HG03175 (cell line): ENCODE measurements at regions not wholly inside any gene's neighbourhood (a gene's known extent, or its start where the extent isn't known, plus 50 kb on each side); places are given as distances from the start of the nearest gene placed in this dataset.

Source experiments
- ATAC-seq: cut with Tn5 transposase; IDR thresholded peaks from one replicate; pipeline ENCODE4 v1.9.1; 2021; ENCODE audit warnings: mild to moderate bottlenecking, moderate library complexity; ENCODE audit not compliant: unreplicated experiment

DNA sequence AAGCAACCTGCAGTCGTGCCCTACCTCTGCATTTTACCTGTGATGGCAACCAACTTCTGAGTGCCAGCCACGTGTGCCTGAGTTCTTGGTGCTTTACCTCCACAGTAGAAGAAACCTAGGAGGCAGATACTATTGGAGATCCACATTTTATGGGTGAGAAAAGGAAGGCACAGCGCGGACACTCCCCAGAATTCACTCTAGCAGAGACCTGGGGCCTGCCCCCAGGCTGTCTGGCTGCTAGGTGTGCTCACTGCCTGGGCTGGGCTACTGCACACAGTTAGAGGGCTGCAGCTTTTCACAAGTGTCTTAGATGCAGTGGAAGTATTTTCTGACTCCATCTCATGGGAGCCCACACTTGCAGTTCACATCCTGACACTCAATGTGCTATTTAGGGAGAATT is 598.8 kb upstream of the ADAMTS16 start:
- no peak for ATAC-seq

DNA sequence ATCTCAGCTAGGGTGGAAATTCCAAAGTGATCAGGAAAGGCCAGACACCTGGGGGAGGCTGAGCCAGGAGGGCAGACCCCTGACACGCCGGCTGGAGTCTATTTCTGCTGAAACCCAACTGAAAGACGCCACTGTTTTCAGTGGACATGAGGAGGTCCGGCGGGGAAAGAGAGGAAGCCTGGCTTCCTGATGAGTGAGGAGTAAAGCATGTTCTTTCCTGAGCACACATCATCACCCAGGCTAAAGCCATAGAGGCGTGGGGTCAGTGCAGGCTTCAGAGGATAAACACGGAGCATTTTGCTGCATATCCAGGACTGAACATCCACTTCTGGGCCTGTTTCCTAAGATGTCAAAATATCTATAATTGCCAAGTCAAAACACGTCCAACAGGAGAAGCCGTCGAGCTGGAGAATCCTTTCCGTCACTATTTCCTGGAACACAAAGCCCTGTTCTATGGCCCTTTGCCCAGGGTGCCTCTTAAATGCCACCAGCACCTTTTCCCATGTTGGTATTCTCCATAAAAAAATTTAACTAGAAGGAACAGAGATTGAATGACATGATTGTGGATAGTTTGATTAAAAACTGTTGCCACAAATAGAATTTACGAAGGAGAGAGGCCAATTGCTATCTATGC is 597.9 kb upstream of the ADAMTS16 start:
- no peak for ATAC-seq

DNA sequence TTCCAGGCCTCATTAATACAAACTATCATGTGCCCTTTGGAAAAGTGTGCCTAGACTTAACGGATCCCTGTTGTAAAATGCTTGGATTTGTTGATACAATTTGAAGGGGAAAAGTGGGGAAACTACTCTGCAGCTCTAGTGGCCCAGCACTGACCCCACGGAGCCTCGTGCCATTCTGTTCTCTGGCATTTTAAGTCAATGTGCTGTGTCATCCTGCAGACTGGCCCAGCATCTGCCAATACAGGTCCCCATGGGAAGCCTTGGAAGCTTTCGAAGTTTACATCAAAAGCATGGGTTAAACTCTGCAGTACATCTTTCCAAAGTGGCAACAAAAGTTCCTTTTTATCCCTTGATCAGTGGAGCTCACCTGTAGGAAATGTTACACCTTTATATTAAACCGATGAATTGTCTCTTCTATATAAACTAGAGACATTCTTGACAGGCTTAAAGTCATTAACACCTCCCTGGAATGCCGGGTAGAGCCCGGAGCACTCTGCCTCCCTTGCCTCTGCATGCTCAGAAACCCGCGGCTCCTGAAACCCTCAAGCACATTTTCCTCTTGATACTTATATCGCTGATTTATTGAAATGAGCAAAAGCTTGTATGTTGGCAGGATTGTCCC is 596.0 kb upstream of the ADAMTS16 start:
- no peak for ATAC-seq

DNA sequence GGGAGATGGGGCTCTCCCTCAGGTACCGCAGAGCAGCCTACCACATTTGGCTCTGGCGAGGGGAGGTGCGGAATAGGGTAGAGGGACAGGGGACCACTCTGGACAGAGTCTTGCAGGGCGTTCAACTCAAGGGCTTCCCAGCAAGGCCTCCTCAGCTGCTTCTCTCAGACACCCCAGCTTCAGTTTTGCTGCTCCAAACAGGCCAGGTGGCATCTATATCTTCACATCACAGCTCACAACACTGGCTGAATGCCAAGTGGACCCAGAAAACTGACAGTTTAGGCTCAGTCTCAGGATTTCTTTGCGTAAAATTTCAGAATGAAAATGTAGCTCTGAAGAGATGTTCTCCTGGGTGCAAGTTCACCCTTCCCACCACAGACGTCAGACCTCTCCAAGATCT is 592.6 kb upstream of the ADAMTS16 start:
- ATAC-seq, result no peak

DNA sequence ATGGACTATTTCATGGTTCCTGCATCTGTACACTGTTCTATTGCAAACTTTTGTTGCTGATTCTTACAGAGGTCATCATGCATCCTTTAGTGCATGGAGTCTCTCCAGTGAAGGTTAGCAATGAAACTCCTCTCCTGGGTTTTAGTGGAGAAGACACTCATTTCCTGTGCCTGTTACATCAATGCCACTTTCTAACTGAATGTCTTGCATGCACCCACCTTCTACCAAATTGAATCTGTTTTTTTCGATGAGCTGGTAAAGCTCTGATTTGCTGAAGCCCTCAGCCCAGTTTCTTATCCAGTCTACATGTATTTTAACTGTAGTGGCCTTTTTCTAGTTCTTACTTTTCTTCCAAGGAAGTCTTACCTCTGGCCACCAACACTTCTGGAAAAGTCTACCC is 591.8 kb upstream of the ADAMTS16 start:
- no peak for ATAC-seq

DNA sequence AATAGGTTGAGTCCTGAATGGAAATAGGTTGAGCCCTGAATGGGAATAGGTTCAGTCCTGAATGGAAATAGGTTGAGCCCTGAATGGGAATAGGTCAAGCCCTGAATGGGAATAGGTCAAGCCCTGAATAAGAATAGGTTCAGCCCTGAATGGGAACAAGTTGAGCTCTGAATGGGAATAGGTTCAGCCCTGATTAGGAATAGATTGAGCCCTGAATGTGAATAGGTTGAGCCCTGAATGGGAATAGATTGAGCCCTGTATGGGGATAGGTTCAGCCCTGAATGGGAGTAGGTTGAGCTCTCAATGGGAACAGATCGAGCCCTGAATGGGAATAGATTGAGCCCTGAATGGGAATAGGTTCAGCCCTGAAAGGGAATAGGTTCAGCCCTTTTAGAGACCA is 590.8 kb upstream of the ADAMTS16 start:
- ATAC-seq, result no peak

DNA sequence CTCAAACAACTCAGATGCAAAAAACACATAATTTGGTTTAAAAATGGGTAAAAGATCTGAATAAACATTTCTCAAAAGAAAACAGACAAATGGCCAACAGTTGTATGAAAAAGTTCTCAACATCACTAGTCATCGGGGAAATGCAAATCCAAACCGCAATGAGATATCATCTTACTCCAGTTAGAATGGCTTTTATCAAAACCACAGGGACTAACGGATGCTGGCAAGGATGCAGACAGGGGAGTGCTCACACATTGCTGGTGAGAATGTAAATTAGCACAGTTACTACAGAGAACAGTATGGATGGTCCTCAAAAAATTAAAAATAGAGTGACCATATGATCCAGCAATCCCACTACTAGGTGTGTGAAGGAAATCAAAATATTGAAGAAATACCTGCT is 589.1 kb upstream of the ADAMTS16 start:
- ATAC-seq, result no peak

DNA sequence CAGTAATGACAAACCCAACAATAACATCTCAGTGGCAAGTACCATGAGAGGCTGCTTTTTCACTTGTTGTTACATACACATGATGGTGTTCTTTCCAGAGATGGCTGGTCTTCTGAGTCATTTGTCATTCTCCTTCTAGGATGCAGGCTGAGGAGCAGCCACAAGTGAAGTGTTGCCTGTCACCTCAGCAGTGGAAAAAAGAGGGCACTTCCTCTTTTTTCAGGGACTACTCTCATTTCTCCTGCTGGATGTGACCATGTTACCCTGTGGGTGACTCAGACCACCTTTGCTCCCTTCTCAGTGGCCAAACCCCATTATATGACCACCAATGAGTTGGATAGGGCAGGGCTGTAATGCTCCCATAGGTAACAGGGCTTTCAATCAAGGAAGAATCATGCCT is 587.0 kb upstream of the ADAMTS16 start:
- no peak for ATAC-seq

DNA sequence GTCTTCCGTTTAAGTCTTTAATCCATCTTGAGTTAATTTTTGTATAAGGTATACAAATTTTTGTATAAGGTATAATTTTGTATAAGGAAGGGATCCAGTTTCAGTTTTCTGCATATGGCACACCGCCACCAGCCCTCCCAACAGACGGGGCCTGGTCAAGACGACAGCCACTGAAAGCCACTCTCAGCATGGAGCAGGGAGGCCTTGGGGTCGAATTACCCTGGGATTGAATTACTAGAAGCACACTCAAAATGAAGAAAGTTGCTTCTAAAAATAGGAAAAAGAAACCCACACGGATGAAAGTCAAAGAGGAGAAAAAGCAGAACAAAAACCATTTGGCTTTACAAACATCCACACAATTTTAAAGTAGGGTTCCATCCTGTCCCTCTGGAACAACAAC is 586.2 kb upstream of the ADAMTS16 start:
- no peak for ATAC-seq

DNA sequence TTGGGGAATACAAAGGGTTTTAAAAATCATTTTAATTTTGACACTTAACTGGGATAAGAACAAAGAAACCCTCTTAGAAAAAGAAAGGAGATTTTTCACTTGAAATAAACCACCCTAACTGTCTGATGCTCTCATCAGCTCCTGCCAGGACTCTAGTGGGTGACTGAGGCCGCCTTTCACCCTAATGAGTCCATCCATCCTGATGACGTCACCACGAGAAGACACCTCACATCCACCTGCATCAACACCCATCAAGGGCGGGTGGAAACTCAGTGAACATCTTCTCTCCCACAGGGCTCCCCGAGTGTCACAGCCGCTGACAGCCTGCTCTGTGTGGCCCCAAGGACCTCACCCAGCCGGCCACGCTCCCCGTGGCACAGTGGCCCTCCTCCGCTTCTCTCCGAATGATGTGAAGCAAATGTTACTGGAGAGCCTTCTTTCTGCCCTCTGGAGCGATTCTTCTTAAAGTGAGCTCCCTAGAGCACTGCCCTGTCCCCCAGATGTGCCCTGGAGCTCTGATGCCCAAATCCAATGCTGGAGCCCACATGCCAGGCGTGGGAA is 584.3 kb upstream of the ADAMTS16 start:
- no peak for ATAC-seq

DNA sequence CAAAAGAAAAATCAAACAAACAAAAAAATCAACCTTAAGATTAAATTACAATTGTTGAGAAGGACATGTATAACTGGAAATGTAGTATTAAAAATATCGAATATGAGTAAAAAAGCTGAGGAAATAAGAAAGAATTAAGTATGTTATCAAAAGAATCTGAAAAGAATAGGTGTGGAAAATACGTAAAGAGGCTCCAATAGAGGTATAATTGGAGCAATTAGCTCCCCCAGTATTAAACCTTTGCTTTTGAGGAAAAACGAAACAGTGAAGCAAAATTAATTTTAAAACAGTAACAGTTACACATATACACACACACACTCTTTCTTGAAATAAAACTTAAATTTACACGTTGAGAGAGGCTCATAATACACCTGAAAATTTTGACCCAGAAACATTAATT is 578.7 kb upstream of the ADAMTS16 start:
- no peak for ATAC-seq

DNA sequence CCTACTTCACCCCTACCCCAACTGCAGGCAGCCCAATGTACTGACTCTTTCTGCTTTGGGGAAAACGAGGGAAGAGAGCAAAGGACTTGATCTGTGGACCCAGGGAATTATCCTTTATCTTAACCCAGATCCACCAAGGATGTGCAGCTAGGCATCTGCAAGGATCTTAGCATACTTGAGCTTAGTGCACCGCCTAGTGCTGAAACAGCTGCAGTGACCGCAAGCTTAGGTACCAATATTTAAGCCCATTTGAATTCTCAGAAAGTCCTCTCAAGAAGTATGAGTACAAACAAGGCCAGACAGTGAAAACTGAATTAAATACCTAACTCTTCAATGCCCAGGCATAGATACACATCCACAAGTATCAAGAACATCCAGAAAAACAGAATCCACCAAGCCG is 576.7 kb upstream of the ADAMTS16 start:
- no peak for ATAC-seq

DNA sequence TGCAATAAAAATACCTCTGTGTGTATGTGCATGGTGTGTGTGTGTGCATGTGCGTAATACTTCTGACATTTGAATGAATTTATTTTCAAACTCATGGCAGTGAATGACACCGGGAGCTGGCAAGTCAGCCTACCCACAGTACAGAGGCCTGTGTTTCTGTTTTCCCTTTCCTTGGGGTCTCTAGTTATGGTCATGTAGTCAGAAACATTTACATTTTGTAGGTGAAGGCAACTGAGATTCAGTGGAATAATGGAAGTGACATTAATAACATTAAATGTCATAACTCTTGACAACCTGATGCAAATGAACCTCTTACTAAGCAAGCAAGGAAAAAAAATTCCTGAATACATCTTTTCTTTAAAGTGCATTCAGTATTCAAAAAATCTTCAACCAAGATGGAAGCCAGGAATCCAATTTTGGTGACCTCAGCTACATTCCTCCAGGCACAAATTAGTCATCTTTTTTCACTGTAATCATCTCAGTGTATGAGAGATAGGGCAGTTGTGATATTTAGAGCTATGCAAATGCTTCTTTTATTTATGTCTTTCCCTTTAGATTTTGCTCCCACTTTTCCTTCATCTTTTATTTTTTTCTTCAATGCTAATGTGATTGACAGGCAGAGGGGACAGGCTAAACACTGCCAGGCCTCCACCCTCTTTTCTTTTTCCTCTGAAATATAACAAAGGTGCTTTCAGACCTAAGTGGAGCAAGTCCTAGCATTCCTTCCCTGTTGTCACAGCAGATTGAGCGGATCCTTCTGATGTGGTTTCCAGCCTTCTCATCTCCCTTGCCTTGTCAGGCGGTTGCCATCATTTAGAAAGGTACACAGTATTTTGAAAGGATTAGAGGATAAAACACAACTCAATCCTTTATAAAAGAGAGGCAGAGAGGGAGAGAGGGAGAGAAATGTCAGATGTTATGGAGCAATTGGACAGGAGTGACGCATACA is 569.8 kb upstream of the ADAMTS16 start:
- no peak for ATAC-seq

DNA sequence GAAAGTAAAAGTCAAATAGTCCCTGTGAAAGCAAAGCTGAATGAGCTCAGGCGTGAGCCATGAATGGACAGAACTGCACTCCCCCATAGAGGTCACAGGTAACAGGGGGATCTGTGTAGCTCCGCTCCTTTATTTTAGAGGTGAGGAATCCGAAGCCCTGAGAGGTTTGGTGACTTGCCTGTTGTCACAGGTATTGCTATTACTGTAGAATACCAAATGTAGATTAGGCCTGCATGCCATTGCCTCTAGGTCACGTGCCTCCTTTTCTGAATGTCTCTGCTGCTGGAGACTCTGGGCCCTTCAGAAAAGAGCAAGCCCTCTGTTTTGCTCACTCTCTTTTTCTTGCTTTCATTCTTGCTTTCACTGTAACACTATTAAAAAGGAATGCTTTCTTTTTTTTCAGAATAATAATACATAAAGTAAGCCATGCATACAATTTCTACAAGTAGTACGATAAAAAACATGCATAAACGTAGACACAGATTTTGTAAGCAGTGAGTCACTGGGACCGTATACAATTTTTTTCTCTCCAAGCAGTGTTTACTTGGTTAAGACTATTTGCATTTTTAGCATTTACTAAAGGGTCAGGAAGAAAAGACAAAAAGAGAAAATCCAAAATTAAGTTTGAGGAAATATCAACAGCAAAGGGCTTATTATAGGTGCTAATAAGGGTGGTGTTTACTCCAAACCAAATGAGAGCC is 568.7 kb upstream of the ADAMTS16 start:
- no peak for ATAC-seq

DNA sequence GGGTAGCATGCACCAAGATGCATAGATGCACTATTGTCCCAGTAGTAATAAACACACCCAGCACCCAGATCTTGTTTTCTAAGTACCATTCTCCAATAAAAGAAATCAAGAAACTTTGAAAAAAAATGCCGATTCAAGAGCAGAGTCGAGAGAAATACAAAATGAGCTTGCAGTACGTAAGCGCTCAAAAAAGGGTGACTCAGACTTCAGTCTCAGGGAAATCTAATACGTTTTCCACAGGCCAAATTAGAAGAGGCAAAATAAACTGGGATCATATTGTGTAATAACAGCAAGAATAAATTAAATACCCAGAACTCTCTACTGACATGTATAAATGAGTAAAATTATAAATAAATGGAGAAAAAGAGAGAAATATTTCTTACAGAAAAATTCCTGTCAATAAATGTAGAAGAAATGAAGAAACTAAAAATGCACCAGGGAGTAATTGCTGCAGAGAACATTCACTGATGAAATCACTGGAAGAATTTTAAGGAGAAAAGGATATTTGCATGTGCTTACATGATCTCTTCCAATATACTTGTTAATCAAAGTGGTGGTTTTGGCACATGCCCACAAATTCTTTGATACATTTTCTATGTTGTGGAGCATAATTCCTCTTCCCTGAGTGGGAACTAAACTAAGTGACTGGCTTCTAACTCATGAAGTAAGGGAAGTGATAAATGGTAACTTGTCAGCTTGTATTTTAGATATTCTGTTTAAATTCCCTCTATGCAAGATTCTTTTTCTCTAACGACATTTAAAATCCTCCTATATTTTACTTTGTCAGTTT is 567.6 kb upstream of the ADAMTS16 start:
- ATAC-seq, result no peak

DNA sequence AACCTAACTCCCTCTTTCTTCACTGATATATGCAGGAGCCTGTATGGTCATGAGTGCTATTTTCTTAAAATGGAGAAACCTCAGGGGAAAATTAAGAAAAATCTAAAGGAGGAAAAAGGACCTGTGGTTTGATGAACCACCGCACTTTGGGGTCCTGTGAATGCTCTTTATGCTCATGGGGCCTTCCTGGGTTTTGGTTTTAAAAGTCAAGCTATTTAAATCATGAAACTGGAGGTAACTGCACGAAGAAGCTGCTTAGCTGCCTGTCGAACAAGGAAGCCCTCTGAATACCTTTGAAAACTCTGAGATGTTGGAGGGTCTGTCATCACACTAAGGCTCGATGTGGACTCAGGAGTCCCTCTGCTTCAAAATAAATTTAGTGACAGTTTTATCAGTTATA is 564.5 kb upstream of the ADAMTS16 start:
- no peak for ATAC-seq

DNA sequence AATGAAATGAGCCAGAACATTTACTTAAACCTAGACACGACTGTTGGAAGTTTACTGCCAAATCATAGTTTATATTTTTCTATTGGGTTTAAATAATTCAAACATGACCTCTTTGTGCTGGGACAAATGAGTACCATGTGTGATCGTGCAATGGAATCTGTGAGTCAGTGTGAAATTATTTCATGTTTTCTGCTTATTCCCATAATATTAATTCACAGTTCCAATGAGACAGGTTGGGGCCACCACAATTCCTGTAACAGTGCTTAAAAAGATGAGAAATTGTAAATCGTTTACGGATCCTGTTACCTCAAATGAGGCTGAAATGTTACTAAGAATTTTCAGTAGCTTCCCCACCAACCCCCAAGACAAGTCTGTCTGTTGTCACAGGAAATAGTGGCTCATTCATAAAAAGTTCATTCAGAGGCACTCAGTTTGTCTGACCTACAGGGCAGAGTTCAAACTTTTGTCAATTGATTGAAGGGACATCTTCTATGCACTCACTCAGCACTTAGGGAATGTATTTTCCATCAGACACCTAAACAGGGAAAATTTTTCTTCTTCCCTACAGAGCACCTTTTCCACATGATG is 563.9 kb upstream of the ADAMTS16 start:
- no peak for ATAC-seq

DNA sequence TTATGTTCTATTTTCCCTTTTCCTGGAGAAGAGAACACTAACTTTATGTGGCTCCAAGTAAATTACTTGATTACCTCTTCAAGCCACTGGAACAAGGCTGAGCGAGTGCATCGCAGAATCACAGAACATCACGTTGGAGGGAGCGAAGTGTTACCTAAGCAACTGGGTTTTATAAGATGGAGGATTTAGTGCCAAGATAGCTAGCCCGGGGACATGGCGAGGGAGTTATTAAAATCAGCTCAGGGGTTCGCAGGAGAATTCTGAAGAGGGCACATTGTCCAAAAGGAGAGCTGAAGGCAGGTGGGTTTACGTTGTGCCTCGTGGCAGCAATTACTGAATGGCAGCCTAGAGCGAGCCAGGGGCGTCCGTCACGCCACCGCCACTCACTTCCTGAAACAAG is 563.2 kb upstream of the ADAMTS16 start:
- no peak for ATAC-seq

DNA sequence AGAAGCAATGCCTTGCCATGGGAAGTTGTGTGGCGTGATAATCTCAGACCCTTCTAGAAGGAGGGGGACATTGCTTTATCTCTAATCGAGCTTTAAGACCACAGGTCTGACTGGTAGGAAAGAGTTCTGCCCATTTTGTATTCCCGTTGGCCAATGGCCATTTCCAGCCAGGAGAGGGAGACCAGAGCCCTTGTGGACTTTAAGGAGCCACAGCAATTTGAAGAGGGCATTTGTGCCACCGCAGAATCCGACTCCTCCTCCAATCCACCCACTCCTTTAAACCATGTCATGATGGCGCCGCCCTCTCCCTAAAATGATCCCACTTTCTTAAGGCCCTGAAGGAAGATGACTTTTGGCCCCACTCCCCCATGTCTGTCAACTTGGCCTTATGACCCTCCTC is 560.5 kb upstream of the ADAMTS16 start:
- ATAC-seq, result no peak

DNA sequence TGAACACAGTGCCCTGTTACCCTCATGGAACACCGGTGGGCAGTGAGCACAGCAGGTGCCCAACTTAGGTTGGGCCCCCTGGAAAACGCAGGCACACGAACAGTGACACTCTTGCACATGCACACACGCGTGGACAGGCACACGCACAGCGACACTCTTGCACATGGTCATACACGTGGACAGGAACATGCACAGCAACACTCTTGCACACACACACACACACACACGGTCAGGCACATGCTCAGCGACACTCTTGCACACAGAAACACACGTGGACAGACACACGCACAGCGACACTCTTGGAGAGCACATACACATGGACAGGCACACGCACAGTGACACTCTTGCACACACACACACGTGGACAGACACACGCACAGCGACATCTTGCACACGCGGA is 559.4 kb upstream of the ADAMTS16 start:
- ATAC-seq, result no peak
